ENCODE measurements at regions not wholly inside any gene's neighbourhood (a gene's known extent, or its start where the extent isn't known, plus 50 kb on each side); places are given as distances from the start of the nearest gene placed in this dataset.

DNA sequence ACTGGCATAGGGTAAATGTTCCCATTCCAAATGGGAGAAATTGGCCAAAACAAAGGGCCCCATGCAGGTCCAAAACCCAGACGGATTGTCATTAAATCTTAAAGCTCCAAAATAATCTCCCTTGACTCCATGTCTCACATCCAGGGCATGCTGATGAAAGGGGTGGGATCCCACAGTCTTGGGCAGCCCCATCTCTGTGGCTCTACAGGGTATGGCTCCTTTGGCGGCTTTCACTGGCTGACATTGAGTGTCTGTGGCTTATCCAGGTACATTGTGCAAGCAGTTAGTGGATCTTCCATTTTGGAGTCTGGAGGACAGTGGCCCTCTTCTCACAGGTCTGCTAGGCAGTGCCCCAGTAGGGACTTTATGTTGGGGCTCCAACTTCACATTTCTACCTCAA lies 772.9 kb upstream of the INTU start:
- TF ChIP-seq EZH2phosphoT487 (IDR thresholded peaks at IDR 0.05; ENCODE audit: low read length), result no peak
- TF ChIP-seq, protein P1, sequence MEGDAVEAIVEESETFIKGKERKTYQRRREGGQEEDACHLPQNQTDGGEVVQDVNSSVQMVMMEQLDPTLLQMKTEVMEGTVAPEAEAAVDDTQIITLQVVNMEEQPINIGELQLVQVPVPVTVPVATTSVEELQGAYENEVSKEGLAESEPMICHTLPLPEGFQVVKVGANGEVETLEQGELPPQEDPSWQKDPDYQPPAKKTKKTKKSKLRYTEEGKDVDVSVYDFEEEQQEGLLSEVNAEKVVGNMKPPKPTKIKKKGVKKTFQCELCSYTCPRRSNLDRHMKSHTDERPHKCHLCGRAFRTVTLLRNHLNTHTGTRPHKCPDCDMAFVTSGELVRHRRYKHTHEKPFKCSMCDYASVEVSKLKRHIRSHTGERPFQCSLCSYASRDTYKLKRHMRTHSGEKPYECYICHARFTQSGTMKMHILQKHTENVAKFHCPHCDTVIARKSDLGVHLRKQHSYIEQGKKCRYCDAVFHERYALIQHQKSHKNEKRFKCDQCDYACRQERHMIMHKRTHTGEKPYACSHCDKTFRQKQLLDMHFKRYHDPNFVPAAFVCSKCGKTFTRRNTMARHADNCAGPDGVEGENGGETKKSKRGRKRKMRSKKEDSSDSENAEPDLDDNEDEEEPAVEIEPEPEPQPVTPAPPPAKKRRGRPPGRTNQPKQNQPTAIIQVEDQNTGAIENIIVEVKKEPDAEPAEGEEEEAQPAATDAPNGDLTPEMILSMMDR (IDR thresholded peaks at IDR 0.05; ENCODE audit: low read length), result no peak
- TF ChIP-seq EZH2 (optimal IDR thresholded peaks at IDR 0.05; ENCODE audit: low read depth, low read length), result no peak
- DNase-seq, result no peak
- H2AFZ ChIP-seq (ENCODE audit: low read length), result no peak overlapping the region
- no peak overlapping the region for H3K9ac ChIP-seq (ENCODE audit: low read length)
- H3K9me3 ChIP-seq (replicated peaks; ENCODE audit: insufficient read depth, low read length), result no peaks in the 10 kb centered on the region
- no peak overlapping the region for H3K4me3 ChIP-seq (ENCODE audit: low read length)
- no peak overlapping the region for H3K27ac ChIP-seq (ENCODE audit: low read length)
- H3K4me1 ChIP-seq (ENCODE audit: low read length), result no peaks in the 10 kb centered on the region
- H3F3A ChIP-seq (ENCODE audit: insufficient read depth, low read length), result no peaks in the 10 kb centered on the region
- H3K36me3 ChIP-seq (replicated peaks; ENCODE audit: insufficient read depth, low read length), result no peaks in the 10 kb centered on the region
- H3K27me3 ChIP-seq (replicated peaks; ENCODE audit: insufficient read depth, low read length), result no peaks in the 10 kb centered on the region
- H3K4me2 ChIP-seq (ENCODE audit: low read depth, low read length), result no peak overlapping the region
- no peaks in the 10 kb centered on the region for H3K79me2 ChIP-seq (ENCODE audit: low read length)
- no peaks in the 10 kb centered on the region for H4K20me1 ChIP-seq (ENCODE audit: insufficient read depth, low read length)
- H3K9me2 ChIP-seq (replicated peaks; ENCODE audit: insufficient read depth, low read length), result no peaks in the 10 kb centered on the region

DNA sequence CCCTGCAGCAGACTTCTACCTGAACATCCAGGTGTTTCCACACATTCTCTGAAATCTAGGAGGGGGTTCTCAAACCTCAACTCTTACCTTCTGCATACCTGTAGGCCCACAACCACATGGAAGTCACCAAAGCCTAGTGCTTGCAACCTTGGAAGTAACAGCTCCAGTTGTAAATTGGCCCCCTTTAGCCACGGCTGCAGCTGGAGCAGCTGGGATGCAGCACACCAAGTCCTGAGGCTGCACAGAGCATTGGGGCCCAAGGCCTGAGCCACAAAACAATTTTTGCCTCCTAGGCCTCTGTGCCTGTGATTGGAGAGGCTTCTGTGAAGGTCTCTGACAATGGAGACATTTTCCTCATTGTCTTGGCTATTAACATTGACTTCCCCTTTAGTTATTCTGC lies 772.4 kb upstream of the INTU start:
- Histone ChIP-seq H3K9me3 (replicated peaks; ENCODE audit: insufficient read depth, low read length) (no peaks in the 10 kb centered on the region), H3F3A (ENCODE audit: insufficient read depth, low read length) (no peaks in the 10 kb centered on the region), H3K27me3 (replicated peaks; ENCODE audit: insufficient read depth, low read length) (no peaks in the 10 kb centered on the region), H3K9me2 (replicated peaks; ENCODE audit: insufficient read depth, low read length) (no peaks in the 10 kb centered on the region), H4K20me1 (ENCODE audit: insufficient read depth, low read length) (no peaks in the 10 kb centered on the region), H3K4me1 (ENCODE audit: low read length) (no peaks in the 10 kb centered on the region), H3K36me3 (replicated peaks; ENCODE audit: insufficient read depth, low read length) (no peaks in the 10 kb centered on the region), H3K27ac (ENCODE audit: low read length) (no peak overlapping the region), H2AFZ (ENCODE audit: low read length) (no peak overlapping the region), H3K9ac (ENCODE audit: low read length) (no peak overlapping the region), H3K79me2 (ENCODE audit: low read length) (no peaks in the 10 kb centered on the region), H3K4me2 (ENCODE audit: low read depth, low read length) (no peak overlapping the region), H3K4me3 (ENCODE audit: low read length) (no peak overlapping the region)
- TF ChIP-seq, protein P1 (IDR thresholded peaks at IDR 0.05; ENCODE audit: low read length), result no peak
- no peak for TF ChIP-seq EZH2phosphoT487 (IDR thresholded peaks at IDR 0.05; ENCODE audit: low read length)
- no peak for TF ChIP-seq EZH2 (optimal IDR thresholded peaks at IDR 0.05; ENCODE audit: low read depth, low read length)
- DNase-seq, result no peak

DNA sequence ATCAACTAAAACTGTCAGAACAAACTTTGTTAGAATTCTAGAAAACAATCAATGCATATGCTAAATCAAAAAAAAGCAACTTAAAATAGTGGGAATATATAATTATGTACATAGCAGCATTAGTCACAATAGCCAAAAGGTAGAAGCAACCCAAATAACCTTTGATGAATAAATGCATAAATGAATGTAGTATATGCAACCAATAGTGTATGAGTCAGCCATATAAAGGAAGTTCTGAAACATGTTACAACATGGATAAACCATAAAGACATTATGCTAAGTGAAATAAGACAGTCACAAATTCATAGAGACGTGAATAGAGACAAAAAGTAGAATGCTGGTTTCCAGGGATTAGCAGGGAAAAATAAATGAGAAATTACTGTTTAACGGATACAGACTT lies 762.8 kb upstream of the INTU start:
- H3K27me3 ChIP-seq (replicated peaks; ENCODE audit: insufficient read depth, low read length), result no peaks in the 10 kb centered on the region
- H4K20me1 ChIP-seq (ENCODE audit: insufficient read depth, low read length), result no peaks in the 10 kb centered on the region
- H3K9me3 ChIP-seq (replicated peaks; ENCODE audit: insufficient read depth, low read length), result no peaks in the 10 kb centered on the region
- H2AFZ ChIP-seq (ENCODE audit: low read length), result no peak overlapping the region
- no peak overlapping the region for H3K4me3 ChIP-seq (ENCODE audit: low read length)
- H3K4me2 ChIP-seq (ENCODE audit: low read depth, low read length), result no peak overlapping the region
- H3F3A ChIP-seq (ENCODE audit: insufficient read depth, low read length), result no peaks in the 10 kb centered on the region
- TF ChIP-seq, protein P1 (IDR thresholded peaks at IDR 0.05; ENCODE audit: low read length), result no peak
- TF ChIP-seq EZH2 (optimal IDR thresholded peaks at IDR 0.05; ENCODE audit: low read depth, low read length) (no peak), EZH2phosphoT487 (IDR thresholded peaks at IDR 0.05; ENCODE audit: low read length) (no peak)
- 0 out of 2 replicates have a peak, but pooled peaks cover 13% of the 10 kb centered on the region for H3K4me1 ChIP-seq (ENCODE audit: low read length)
- H3K27ac ChIP-seq (ENCODE audit: low read length), result no peak overlapping the region
- DNase-seq, result no peak
- H3K9me2 ChIP-seq (replicated peaks; ENCODE audit: insufficient read depth, low read length), result no peaks in the 10 kb centered on the region
- H3K9ac ChIP-seq (ENCODE audit: low read length), result no peak overlapping the region
- H3K36me3 ChIP-seq (replicated peaks; ENCODE audit: insufficient read depth, low read length), result no peaks in the 10 kb centered on the region
- no peaks in the 10 kb centered on the region for H3K79me2 ChIP-seq (ENCODE audit: low read length)
